Neural cell (in vitro differentiated cells): ENCODE measurements at regions not wholly inside any gene's neighbourhood (a gene's known extent, or its start where the extent isn't known, plus 50 kb on each side); places are given as distances from the start of the nearest gene placed in this dataset.

Experiments
- EZH2 ChIP-seq: fragments of 200-600, 300-800 bp; shearing (Covaris generic), sonication (generic); IDR thresholded peaks from 2 replicates; pipeline ENCODE4 v1.6.1; 2014; ENCODE audit warnings: antibody characterized with exemption, low read length, borderline replicate concordance, mild to moderate bottlenecking; ENCODE audit not compliant: insufficient read depth, poor library complexity, severe bottlenecking
- POLR2AphosphoS5 ChIP-seq: IDR thresholded peaks from 2 replicates; pipeline ENCODE4 v1.6.1; 2012
- RAD21 ChIP-seq: fragments of 450-650 bp; conservative IDR thresholded peaks from 2 replicates; pipeline ENCODE4 v1.6.1; 2014; ENCODE audit warnings: antibody characterized with exemption, mild to moderate bottlenecking, moderate library complexity
- TF ChIP-seq, protein P1 (sequence below): fragments of 450-650 bp; IDR thresholded peaks from 2 replicates; pipeline ENCODE4 v1.5.1; 2014; ENCODE audit warnings: antibody characterized with exemption, mild to moderate bottlenecking, moderate library complexity; ENCODE audit not compliant: poor library complexity, severe bottlenecking

- TF ChIP-seq, protein P1, sequence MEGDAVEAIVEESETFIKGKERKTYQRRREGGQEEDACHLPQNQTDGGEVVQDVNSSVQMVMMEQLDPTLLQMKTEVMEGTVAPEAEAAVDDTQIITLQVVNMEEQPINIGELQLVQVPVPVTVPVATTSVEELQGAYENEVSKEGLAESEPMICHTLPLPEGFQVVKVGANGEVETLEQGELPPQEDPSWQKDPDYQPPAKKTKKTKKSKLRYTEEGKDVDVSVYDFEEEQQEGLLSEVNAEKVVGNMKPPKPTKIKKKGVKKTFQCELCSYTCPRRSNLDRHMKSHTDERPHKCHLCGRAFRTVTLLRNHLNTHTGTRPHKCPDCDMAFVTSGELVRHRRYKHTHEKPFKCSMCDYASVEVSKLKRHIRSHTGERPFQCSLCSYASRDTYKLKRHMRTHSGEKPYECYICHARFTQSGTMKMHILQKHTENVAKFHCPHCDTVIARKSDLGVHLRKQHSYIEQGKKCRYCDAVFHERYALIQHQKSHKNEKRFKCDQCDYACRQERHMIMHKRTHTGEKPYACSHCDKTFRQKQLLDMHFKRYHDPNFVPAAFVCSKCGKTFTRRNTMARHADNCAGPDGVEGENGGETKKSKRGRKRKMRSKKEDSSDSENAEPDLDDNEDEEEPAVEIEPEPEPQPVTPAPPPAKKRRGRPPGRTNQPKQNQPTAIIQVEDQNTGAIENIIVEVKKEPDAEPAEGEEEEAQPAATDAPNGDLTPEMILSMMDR: no peak
- TF ChIP-seq POLR2AphosphoS5 (no peak), RAD21 (no peak), EZH2 (no peak)
These were observed 65.9 kb upstream of the MAOA start for GRCh38 chrX:43590150-43590549.
